ENCODE measurements at regions not wholly inside any gene's neighbourhood (a gene's known extent, or its start where the extent isn't known, plus 50 kb on each side); places are given as distances from the start of the nearest gene placed in this dataset.

GRCh38 chr5:13606051-13606450 lies 338.4 kb downstream of the DNAH5 start:
- Histone ChIP-seq H3K27me3 (replicated peaks in 1 of 4; ENCODE audit: control insufficient read depth in 3 of 4, extremely low read depth in 1 of 4, insufficient read depth in 3 of 4, low read length in 3 of 4) (no peaks in the 10 kb centered on the region), H2BK5ac (ENCODE audit: low read depth, low read length) (no peak overlapping the region), H3K56ac (replicated peaks; ENCODE audit: insufficient read length, low read depth, low read length) (no peak overlapping the region), H2BK15ac (ENCODE audit: low read length) (no peak overlapping the region), H4K20me1 (replicated peaks in 1 of 2; ENCODE audit: control insufficient read depth in 1 of 2, insufficient read depth in 2 of 2, low read length in 2 of 2) (no peaks in the 10 kb centered on the region), H3K4ac (replicated peaks; ENCODE audit: insufficient read length, low read depth, low read length) (no peak overlapping the region), H2AK5ac (ENCODE audit: low read depth, low read length) (no peak overlapping the region), H2BK120ac (replicated peaks; ENCODE audit: low read depth, low read length) (no peak overlapping the region), H3K4me2 (ENCODE audit: insufficient read depth in 1 of 2, low read depth in 2 of 2, low read length in 2 of 2) (no peak overlapping the region), H2BK20ac (ENCODE audit: low read length) (no peak overlapping the region), H4K5ac (ENCODE audit: insufficient read length, low read depth, low read length) (no peak overlapping the region), H3K79me1 (ENCODE audit: low read depth, low read length) (no peaks in the 10 kb centered on the region), H2BK12ac (ENCODE audit: low read depth, low read length) (no peak overlapping the region), H4K91ac (replicated peaks; ENCODE audit: insufficient read length, low read length) (no peak overlapping the region), H3K23ac (ENCODE audit: insufficient read length) (no peak overlapping the region), H3K23me2 (ENCODE audit: low read depth, low read length) (no peaks in the 10 kb centered on the region), H3K9me3 (ENCODE audit: insufficient read depth in 2 of 2, low read depth in 1 of 2, low read length in 1 of 2) (no peaks in the 10 kb centered on the region), H3K18ac (ENCODE audit: extremely low read depth, low read length) (no peak overlapping the region), H3K9ac (replicated peaks in 1 of 4; ENCODE audit: extremely low read depth in 1 of 4, low read depth in 3 of 4, low read length in 3 of 4) (no peak overlapping the region), H4K8ac (ENCODE audit: extremely low read depth, insufficient read depth, low read length) (no peak overlapping the region), H3K4me3 (ENCODE audit: extremely low read depth in 1 of 4, insufficient read depth in 2 of 4, low read depth in 3 of 4, low read length in 4 of 4) (no peak overlapping the region), H3K14ac (ENCODE audit: insufficient read length) (no peak overlapping the region), H2AFZ (ENCODE audit: low read length) (no peak overlapping the region), H3K79me2 (ENCODE audit: control insufficient read depth in 1 of 2, insufficient read depth in 2 of 2, low read length in 2 of 2) (no peaks in the 10 kb centered on the region), H3K27ac (ENCODE audit: low read depth, low read length) (no peak overlapping the region), H3K36me3 (ENCODE audit: control insufficient read depth in 2 of 4, insufficient read depth in 4 of 4, low read length in 3 of 4) (no peaks in the 10 kb centered on the region), H3K4me1 (replicated peaks in 1 of 4; ENCODE audit: control insufficient read depth in 3 of 4, insufficient read depth in 4 of 4, low read length in 3 of 4) (no peaks in the 10 kb centered on the region)
- FAIRE-seq = no peak
- CTCF ChIA-PET (ENCODE audit: partially characterized antibody) = interaction anchor here (1.0 kb wide), 1 partner anchor 10 kb away, joined by 4 read pairs; no protein-coding TSS in a partner anchor
- WGBS, 2 experiments (ENCODE audit: extremely low coverage in 1 of 2, insufficient coverage in 1 of 2, insufficient read length in 1 of 2, insufficient replicate concordance in 2 of 2, low coverage in 1 of 2, low lambda C conversion rate in 2 of 2, missing lambda C conversion rate in 1 of 2) = 92% methylated on average over 1 of the region's 1 CpG; no CpG with 5 or more reads in 1 of the 2 experiments
- no peak for DNase-seq (ENCODE audit: low read depth in 1 of 2, low spot score in 2 of 2)
- POLR2A ChIA-PET (ENCODE audit: partially characterized antibody) = no interaction called here
- TF ChIP-seq CBX8 (IDR thresholded peaks at IDR 0.05; ENCODE audit: borderline replicate concordance, low read depth, low read length) (no peak), JUND (IDR thresholded peaks at IDR 0.05; ENCODE audit: low read length) (no peak), CTCF (IDR thresholded peaks at IDR 0.05; ENCODE audit: control extremely low read depth in 1 of 3, insufficient read depth in 1 of 3, low read depth in 1 of 3, low read length in 3 of 3) (no peak), SAP30 (IDR thresholded peaks at IDR 0.05; ENCODE audit: insufficient read depth, insufficient replicate concordance, low read length) (no peak), TAF7 (optimal IDR thresholded peaks at IDR 0.05; ENCODE audit: borderline replicate concordance, low read depth, low read length) (no peak), NRF1 (IDR thresholded peaks at IDR 0.05; ENCODE audit: low read depth, low read length) (no peak), EP300 (IDR thresholded peaks at IDR 0.05; ENCODE audit: borderline replicate concordance in 1 of 2, low read depth in 2 of 2, low read length in 2 of 2) (no peak), CBX5 (IDR thresholded peaks at IDR 0.05; ENCODE audit: low read depth, low read length) (no peak), PHF8 (conservative IDR thresholded peaks at IDR 0.05; ENCODE audit: low read depth, low read length) (no peak)
- TF ChIP-seq, protein P1, sequence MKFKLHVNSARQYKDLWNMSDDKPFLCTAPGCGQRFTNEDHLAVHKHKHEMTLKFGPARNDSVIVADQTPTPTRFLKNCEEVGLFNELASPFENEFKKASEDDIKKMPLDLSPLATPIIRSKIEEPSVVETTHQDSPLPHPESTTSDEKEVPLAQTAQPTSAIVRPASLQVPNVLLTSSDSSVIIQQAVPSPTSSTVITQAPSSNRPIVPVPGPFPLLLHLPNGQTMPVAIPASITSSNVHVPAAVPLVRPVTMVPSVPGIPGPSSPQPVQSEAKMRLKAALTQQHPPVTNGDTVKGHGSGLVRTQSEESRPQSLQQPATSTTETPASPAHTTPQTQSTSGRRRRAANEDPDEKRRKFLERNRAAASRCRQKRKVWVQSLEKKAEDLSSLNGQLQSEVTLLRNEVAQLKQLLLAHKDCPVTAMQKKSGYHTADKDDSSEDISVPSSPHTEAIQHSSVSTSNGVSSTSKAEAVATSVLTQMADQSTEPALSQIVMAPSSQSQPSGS (IDR thresholded peaks at IDR 0.05; ENCODE audit: low read length) = no peak

Measured in H1 (cell line).